GDM1 (cell line): ENCODE measurements at regions not wholly inside any gene's neighbourhood (a gene's known extent, or its start where the extent isn't known, plus 50 kb on each side); places are given as distances from the start of the nearest gene placed in this dataset.

Experiments
- DNase-seq: peaks from one replicate; lab custom pipeline; 2025; lab: John Stamatoyannopoulos, UW

DNA sequence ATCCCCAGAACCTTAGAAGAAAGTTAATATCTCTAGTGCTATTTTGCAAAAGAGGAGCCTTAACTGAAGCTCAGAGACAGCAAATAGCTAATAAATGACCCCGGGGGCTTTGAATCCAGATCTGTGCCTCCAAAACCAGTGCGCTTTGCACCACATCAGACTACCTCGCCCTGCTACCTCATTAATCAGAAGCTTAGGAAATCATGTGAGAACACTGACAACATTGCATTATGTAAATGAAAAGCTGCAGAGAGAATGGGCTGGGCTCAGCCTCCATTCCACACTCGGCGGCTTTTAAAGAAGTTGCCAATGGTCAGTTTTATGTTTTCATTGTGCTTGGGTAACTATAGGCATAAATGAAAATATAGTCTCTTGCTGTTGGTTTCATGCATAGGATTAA, 54.0 kb upstream of the STMND1 start:
- DNase-seq, result no peak

DNA sequence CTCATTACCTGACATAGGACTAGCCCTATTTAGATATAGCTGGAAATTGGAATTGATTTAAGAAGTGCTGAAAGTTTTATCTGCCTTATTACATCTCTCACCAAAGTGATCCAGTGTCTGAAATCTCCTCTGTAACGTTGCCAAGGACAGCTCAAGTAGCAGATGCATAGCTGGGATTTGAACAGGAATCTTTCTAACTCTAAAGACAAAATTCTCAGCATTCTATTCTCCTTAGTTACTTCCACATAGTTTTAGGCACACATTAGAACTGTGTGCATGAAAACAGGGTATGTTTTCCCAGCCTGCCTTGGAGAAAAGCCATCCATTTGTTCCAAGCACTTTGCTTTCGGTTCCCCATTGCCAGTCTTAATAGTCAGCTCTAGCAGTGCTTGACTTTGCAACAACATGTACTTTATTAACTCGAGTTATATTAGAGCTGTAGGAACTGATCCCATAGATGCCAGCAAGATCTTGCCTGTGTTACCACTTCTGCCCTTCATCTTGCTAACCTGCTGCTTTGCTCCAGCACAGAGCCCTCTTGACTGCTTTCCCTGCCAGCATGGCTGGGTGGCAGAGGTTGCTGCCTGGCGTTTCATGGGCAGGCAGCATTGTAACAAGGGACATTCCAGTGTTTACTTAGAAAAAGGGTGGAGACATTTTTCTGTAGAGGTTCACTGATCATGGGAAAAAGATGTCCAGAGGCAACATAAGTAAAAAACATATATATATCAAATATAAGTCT, 56.1 kb upstream of the STMND1 start:
- no peak for DNase-seq

DNA sequence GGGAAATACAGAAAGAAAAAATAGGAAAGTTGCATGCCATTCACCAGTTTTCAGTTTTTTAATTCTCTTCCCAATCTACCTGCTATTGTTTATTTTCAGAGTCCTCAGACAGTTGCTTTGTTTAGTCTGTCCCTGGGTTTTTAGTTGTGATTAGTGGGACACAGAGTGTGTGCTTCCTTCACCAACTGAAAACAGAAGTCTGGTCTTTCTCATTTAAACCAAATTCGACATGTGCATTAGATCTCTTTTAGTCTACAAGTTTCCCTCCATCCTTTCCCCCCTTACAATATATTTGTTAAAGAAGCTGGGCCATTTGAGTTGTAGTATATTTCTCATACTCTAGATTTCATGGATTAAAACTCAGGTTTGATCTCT, 58.7 kb upstream of the STMND1 start:
- DNase-seq, result no peak

DNA sequence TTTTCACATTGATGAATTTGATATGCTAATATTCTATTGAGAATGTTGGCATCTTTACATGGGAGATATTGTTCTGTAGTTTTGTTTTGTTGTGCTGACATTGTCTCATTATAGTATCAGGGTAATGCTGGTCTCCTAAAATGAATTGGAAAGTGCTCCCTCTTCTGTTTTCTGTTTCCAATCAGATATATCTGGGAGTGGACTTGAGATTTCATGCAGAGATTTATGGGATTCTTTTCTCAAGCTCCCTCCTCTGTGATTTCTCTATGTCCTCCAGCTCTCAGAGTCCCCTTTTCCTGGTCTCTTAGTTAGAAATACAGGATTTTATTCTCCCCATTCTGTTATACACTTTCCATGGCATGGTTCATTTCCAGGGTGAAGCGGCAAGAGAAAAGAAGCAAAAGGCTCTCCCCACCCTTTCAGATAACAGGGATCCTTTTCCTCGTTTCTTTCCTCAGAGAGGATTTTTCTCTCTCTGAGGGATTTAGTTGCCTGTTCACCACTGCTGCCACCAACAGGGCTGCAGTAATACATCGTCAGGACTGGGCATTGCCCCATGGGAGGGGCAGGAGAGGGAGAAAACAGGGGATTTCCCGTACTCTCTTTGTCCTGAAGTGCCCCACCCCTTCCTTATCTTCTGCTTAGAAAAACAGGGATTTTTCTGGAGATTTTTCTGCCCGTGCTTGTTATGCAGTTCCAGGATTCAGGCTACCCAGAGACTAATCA, 59.3 kb upstream of the STMND1 start:
- DNase-seq, result no peak

DNA sequence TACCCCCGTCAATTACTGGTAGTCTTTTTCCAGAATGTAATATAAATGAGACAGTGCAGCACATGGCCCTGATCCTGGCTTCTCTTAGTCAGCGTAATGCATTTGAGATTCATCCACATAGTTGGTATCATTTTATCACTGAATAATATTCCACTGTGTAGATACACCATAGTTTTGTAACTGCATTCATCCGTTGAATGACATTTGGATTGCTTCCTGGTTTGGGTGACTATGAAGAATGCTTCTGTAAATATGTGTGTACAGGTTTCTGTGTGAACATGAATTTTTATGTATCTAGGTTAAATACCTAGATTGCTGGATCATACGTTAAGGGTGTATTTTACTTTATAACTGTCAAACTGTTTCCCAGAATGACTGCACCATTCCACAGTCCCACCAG, 62.6 kb upstream of the STMND1 start:
- no peak for DNase-seq

DNA sequence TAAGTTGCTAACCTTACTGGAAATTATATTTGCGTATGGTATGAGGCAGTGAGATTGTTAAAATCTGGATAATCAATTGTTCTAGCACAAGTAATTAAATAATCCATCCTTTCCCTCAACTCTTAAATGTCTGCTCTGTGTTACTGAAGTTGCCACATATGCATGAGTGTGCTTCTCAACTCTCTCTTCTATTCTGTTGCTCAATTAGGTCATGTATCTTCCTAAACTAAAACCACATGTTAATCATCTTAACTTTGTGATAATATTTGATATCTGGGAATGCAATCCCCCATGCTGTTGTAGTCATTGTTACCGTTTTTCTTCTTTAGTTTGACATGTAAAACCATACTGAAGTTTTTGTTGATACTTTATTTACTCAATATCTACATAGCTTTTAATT, 63.5 kb upstream of the STMND1 start:
- DNase-seq, result no peak

DNA sequence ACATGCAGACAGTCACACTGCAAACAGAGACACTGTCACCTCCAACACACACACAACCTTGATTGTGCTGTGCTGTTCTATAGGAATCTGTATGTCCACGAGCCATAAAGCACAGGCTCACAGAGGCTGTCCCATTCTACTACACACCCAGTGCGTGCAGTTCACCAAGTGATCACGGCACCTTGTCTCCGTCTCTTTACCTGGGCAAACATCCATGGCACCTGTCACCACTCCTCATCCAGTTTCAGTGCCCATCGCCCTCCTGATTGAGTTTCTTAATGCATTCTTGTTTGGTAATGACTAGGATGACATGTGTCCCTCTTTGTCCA, 65.8 kb upstream of the STMND1 start:
- no peak for DNase-seq

DNA sequence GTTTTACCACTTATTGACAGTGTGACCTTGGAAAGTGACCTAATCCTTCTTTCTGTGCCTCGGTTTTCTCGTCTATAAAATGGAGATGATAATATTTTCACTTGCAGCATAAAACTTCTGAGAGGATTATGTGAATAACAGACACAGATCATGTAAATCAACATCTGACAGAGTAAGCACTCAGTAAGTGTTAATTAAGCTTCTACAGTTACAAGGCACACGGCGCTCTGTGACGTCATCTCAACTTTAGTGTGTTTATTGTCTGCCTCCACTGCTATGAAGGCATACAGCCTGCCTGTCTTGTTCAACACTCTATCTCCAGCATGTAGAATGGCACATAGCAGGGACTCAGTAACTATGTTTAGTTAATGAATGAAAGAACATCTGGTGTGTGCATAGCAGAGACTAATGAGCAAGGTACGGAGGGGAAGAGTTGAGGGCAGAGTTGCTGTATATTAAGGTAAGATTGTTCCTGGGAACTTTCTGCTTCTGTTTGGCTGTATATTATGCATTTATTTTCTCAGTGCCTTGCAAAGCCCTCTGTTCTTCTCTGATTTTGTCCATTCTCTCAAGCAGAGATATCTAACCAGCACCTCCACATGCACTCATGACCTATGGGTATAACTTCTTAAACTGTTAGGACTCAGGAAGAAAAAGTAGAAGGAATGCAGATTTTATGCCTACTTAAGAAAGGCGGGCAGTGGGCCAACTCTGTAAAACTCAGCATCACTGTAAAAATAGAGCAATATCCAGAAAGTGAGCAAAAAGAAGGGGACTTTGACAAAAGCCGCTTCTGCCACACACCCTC, 66.4 kb upstream of the STMND1 start:
- no peak for DNase-seq

DNA sequence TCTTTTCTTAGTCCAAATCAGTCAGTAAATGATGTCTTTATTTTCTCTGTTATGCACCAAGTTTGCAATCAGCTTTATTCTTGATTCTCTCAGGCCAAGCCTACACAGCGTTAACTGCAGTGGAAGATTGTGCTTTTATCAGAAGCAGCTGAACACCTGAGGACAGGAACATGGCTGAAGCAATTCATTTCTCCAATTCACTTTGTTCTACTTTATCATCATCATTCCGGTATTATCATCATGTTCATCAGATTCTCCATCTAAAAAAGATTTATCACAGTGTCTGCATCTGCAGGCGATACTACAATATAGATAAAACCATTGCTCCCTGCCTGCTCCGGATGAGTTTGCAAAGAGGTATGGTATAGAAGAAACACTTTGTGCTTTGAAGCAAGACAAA, 68.1 kb upstream of the STMND1 start:
- DNase-seq, result no peak

DNA sequence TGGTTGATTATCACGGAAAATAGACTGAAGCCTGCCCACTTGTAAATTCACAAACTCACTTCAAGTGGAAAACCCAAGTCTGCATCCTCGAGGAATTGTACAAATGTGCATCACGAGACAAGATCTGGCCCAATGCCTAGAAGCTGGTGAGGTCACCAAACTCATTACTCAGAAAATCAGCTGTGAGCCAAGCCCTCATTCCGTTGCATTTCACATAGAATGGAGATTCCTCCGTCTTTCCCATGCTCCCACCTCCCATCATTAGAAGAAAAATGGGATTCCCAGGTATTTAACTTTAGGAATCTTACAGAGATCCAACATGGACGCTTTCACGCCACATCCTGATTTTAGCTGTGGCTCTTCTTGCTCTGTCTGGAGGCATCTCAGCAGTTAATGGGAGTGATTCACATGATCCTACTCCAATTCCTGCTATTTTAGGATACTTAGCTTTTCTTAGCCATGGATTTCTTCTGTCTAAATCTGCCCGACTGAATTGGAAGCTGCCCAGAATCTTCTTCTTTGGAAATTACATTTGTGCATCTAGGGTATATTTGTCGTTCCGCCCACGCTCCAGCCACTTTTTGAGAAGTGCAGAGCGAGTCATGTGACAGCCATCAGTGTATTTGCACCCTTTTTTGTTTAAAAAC, 68.7 kb upstream of the STMND1 start:
- DNase-seq, result no peak

DNA sequence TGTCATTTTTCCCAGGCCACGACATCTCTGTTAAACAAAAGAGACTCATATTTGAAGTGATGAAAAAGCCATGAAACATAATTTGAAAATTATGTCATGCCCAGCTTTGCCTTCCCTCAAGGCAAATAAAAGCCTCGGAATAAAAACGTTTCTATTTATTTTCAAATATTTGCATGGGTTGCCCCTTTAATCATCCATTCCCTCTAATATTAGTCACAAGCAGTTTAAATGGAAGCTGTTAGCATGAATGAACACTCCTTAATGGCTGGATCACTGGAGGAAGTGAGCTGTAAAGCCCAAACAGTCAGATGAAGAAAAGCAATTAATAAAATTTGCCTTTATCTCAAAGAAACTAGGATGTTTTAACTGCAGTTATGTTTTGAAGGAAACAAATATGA, 69.3 kb upstream of the STMND1 start:
- DNase-seq, result no peak

DNA sequence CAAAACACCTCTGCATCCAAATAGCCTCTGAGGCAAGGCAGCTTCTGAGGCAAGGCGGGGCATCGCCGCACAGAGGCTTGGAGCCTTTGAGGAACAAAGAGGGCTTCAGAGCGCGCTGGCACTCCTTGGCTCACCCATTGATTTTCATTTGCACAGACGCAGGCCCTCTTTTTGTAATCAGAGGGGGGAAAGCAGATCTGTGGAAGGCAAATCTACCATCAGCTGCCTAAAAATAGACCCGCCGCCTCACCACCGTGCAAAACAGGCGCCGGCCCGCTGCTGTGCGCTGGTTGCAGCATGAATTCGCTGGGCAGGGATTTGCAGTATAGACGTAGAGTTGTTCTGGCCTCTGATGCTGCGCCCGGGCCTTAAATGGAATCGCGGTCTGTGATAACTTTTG, 69.9 kb upstream of the STMND1 start:
- DNase-seq, result no peak

DNA sequence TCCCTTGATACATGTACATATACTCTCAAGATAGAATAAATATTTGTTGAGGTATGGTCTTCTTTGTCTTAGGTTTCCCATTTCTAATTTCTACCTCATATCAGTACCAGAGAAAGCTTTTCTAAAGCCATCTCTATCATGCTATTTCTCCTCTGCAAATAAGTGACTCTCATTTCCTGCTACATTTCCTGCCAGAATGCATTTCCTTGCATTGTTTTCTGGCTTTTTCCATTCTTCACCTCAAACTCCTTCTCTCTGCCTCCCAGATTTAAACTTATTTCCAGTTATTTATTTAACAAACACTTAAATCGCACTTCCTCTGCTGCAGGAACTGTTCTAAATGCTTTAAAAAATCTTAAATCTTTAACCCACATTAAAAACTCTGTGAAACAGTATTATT, 74.4 kb upstream of the STMND1 start:
- no peak for DNase-seq

DNA sequence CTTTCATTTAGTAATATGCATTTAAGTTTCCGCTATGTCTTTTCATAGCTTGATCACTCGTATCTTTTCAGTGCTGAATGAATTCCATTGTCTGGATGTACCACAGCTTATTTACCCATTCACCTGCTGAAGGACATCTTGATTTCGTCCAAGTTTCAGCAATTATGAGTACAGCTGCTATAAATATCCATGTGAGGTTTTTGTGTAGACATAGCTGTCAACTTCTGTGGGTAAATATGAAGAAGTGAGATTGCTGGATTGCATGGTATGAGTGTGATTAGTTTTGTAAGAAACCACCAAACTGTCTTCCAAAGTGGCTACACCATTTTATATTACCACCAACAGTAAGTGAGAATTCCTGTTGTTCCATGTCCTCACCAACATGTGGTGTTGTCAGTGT, 79.2 kb upstream of the STMND1 start:
- DNase-seq, result no peak

DNA sequence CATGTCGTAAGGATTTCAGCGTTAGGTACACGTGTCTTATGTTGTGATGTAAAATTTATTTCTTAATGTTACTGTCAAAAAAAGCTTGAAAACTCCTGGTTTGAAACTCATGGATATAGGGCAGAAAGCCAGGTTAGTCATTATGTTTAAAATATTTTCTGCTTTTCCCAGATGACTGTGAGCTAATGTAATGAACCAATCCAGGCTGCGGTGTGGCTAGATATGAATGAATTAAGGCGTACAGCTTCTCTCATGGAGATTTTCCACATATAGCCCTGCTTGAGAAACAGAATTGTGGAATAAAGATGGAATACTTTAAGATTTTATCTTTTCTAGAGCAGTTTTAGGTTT, 80.3 kb upstream of the STMND1 start:
- DNase-seq, result no peak

DNA sequence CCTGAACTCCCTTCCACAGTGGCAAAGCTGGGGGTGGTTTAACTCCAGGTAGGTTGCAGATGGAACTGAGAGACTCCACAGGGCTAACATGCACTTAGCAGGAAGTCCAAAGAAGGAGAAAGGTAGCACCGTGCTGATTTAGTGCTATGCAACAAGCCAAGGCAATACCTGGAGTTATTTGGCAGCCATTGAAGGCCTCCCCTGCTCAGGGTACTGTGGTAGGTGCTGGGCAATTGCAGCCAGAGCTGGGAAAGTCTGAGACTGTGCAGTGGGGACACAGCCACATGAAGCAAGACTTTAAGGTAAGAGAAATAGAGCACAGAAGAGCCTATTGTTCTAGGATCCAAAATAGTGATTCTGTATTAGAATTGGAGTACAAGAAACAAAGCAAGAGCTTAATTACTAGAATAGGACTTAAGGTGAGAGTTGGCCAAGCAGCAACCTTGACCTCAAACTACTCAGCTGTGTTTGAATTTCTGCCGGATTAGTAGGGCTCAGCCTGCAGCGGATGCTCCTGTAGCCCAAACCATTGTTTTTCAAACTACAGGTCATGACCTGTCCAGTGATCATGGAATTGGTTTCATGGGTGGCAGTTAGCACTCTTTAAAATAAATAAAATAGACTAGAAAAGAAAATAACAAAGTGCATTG, 80.8 kb upstream of the STMND1 start:
- DNase-seq, result no peak

DNA sequence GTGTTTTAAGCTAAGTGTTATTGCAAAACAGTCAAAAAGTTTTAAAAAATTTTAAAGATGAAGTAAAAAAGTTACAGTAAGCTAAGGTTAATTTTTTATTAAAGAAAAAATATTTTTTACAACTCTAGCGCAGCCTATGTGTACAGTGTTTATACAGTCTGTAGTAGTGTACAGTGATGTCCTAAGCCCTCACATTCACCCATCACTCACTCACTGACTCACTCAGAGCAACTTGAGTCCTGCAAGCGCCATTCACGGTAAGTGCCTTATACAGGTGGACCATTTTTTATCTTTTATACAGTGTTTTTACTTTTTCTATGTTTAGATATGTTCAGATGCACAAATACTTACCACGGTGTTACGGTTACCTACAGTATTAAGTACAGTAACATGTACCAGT, 83.4 kb upstream of the STMND1 start:
- DNase-seq, result no peak

DNA sequence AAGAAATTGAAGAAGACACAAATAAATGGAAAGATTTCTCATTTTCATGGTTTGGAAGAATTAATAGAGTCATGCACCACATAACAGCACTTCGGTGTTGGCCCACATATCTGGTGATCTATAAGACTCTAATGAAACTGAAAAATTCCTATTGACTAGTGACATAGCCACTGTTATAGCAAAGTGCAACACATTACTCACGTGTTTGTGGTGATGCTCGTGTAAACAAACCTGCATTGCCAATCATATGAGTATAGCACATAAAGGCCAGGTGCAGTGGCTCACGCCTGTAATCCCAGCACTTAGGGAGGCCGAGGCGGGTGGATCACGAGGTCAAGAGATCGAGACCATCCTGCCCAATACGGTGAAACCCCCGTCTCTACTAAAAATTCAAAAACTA, 84.4 kb upstream of the STMND1 start:
- no peak for DNase-seq

DNA sequence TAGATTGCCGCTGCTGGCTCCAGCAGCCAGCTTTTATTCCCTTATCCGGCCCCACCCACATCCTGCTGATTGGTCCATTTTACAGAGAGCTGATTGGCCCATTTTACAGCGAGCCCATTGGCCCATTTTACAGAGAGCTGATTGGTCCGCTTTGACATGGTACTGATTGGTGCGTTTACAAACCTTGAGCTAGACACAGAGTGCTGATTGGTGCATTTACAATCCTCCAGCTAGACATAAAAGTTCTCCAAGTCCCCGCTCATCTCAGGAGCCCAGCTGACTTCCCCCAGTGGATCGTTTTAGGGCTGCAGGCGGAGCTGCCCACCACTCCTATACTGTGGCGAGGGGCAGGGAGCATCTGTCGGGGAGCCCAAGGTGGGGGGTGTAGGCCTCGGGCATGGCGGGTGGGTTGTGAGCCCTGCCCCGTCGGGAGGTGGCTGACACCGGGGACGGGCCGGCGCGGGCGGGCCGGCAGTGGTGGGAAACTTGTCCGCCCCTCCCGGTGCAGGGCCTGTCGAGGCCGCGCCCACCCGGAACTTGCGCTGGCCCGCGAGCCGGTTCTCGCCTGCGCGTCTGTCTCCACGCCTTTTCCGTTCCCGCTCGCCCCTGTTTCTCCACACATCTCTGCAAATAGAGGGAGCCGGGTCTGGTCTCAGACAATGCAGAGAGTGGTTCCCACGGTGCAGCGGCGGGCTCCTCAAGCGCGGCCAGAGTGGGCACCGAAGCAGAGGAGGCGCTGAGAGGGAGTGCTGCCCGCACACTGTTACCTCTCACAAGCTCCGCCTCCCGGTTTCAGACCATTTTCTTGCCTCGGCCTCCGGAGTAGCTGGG, 86.1 kb upstream of the STMND1 start:
- no peak for DNase-seq

DNA sequence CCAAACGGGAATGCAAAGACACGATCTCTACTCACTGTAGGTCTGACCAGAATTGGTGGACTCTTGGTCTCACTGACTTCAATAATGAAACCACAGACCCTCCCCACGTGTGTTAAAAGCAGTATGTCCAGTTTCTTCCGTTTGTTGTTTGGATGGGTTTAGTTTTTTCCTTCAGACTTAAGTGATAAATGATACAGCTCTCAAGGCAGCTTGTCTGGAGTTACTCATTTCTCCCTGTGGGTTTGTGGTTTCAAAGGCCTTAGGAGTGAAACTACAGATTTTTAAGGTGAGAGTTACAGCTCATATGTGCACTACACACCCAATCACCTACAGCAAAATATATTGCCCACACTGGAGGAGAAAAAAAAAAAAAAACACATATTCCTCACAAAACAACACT, 86.7 kb upstream of the STMND1 start:
- no peak for DNase-seq

DNA sequence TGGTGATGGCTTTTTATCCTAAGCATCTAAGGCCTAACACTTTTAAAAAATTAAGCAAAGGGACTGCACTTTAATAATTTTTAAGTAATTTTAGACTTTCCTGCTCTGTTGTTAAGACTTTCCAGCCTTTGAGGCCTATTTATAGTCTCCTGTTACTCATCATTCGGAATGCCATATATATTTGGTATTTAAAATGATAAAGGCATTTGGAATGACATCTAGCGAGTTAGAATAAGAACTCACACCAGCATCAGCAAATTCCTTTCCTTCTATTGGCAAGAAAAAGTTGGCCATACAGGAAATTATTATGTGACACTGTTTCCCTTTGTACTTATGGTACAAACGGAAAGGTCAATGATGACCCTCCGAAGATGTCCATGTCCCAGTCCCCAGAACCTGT, 88.1 kb upstream of the STMND1 start:
- no peak for DNase-seq
